Epithelial cell of esophagus (primary cell): ENCODE measurements at regions not wholly inside any gene's neighbourhood (a gene's known extent, or its start where the extent isn't known, plus 50 kb on each side); places are given as distances from the start of the nearest gene placed in this dataset.

Experiments
- DNase-seq: peaks from one replicate; pipeline ENCODE4 v3.0.0; 2010; ENCODE audit warnings: low read depth
- H3K4me3 ChIP-seq: 2 replicates; pipeline ENCODE4 v1.5.1; 2011; ENCODE audit warnings: mild to moderate bottlenecking, low read length, control low read depth
- TF ChIP-seq, protein P1 (sequence below): IDR thresholded peaks from 2 replicates; pipeline ENCODE4 v1.5.1; 2011; ENCODE audit warnings: low read depth, mild to moderate bottlenecking, low read length, control low read depth, inconsistent platforms; ENCODE audit not compliant: insufficient read depth; ENCODE audit errors: missing control alignments

DNA sequence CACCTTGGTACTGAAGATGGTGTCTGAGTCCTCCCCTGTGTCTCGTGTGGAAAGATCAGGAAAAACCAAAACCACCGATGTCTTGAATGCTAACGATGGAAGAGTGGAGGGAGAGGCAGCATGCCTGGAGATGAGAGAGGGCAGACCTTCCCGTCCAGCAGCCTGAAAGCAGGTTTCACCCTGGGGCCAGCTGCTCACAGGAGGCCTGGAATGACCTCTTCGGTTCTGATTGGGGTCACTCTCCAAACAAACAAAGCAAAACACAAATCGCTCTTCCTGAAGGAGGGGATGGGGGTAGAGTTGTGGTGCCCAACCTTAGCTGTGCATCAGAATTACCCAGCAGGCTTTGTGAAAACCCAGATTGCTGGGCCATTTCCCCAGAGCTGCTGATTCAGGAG, 142.3 kb upstream of the SOX1 start:
- TF ChIP-seq, protein P1, sequence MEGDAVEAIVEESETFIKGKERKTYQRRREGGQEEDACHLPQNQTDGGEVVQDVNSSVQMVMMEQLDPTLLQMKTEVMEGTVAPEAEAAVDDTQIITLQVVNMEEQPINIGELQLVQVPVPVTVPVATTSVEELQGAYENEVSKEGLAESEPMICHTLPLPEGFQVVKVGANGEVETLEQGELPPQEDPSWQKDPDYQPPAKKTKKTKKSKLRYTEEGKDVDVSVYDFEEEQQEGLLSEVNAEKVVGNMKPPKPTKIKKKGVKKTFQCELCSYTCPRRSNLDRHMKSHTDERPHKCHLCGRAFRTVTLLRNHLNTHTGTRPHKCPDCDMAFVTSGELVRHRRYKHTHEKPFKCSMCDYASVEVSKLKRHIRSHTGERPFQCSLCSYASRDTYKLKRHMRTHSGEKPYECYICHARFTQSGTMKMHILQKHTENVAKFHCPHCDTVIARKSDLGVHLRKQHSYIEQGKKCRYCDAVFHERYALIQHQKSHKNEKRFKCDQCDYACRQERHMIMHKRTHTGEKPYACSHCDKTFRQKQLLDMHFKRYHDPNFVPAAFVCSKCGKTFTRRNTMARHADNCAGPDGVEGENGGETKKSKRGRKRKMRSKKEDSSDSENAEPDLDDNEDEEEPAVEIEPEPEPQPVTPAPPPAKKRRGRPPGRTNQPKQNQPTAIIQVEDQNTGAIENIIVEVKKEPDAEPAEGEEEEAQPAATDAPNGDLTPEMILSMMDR = no peak

DNA sequence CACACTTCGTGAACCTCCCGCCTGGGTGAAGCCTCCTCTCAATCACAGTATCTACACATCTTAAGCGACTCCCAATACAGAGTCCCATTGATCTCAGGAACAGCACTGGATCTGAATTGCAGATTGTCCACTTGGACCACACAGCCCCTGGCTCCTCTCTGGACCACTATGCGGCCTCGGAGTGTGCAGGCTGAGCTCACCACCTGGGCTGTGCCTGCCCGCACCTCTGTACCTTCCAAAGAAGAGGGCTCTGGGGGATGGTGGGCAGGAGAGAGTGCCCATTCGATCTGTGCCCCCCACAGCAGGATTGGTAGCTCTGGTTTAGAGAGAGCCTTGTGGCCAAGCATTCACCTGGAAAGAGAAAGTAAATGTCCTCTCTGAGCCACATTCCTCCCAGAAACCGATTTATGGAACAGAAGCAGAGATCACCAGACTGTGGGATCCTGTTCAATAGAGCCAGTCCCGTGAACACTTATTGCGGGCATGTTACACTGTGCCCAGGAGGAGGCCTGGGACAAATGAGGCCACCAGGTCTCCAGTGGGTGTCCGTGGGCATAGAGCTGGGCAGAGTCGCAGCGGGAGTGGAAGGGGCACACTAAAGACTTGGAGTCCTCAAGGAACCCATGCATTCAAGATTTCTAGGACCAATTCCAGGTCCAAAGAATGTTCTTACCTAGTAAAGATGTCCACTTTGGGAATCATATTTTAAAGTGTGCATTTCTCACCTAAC, 141.6 kb upstream of the SOX1 start:
- no peak for DNase-seq

More for the DNA sequence above, 142.3 kb upstream of the SOX1 start:
- H3K4me3 ChIP-seq = no peak overlapping the region
- no peak for DNase-seq

DNA sequence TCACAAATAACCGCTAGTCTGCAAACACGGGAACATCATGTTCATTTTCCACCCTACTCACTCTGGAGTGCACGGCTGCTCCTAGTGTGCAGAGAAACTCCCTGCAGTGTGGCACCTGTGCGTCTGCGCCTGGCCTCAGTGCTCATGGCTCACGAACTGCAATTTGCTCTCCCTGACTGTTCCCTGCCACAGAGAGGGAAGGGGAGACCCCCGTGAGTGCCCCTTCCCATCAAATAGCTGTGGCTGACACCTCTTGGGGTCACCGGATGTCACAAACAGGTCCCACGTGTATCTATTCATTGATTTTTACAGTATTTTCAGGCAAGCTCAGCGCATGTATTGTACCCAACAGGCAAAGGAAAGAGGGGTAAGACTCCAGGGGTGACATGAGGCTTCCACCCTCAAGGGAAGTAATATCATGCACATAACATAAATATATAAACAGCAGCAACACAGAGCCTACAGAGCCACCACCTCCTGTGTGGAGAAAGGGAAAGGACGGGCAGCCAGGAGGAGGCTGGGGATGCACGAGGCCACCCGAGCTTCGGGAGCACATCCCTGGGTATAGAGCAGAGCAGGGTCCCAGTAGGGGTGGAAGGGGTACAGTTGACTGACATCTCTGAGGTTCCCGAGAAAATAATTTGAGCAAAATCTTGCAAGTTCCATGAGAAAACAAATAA, 140.3 kb upstream of the SOX1 start:
- no peak for DNase-seq
- TF ChIP-seq, protein P1 = no peak
- no peak overlapping the region for H3K4me3 ChIP-seq

More for the DNA sequence above, 141.6 kb upstream of the SOX1 start:
- TF ChIP-seq, protein P1 = no peak
- H3K4me3 ChIP-seq = no peak overlapping the region

DNA sequence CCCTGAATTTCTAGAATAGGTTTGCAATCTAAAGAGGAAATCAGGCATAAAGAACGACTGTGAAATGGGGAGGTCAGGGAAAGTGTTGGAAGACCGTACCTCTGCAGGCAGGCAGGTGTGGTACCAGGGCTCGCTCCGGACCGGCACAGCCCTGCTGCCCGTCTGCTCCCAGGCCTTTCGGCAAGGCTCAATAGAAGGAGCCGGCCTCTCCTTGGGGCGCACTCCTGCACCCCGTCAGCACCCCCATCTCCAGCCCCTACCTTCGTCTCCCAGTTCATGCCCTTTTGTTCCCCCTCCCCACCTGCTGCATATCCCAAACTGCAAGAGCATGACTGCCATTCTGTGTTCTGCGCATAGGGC, 139.8 kb upstream of the SOX1 start:
- no peak overlapping the region for H3K4me3 ChIP-seq
- no peak for DNase-seq
- TF ChIP-seq, protein P1 = no peak

DNA sequence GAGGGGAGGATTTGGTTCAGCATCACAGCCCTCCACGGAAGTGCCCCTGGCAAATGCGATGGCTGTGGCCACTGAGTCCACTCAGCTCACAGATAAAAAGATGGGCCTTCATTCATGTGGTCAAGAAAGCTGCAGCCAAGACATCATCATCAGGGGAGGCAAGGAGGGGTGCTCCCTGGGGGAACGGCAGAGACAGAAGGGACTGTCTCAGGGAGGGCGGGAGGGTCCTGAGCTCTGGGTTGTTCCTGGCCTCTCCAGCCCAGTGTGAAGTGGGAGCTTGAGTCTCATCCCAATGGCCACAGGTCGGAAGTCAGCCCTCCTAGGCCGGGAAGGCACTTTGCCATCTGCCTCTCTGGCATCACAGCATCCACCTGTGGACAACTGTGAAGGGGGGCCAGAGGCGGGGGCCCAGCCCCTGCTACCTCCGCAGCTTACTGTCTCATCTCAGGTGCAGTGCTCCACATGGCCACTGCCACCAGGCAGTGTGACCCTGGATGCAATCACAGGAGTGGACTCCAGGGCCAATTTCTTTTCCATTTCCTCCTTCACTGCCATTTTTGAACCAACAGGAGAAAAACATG, 137.8 kb upstream of the SOX1 start:
- TF ChIP-seq, protein P1 = no peak
- no peak for DNase-seq
- H3K4me3 ChIP-seq = no peak overlapping the region

DNA sequence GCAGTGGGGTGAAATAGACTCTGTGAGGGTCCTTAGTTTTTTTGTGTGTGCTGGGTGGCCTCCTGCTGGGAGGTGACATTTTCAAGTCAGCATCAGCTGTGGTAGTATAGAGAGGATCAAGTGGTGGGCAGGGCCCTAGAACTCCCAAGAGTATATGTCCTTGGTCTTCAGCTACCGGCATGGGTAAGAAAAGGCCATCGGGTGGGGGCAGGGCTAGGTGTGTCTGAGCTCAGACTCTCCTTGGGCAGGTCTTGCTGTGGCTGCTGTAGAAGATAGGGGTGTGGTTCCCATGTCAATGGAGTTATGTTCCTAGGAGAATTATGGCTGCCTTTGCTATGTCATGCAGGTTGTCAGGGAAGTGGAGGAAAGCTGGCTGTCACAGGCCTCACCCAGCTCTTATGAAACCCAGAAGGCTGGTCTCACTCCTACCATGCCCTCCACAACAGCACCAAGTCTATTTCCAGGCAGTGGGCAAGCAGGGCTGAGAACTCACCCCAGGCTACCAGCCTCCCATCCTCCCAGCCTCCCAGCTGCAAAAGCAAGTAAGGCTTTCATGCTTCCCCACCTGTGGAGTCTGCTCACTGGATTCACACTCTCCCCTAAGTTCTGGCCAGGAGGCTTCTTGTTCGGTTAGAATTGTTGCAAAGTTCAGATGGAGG, 130.6 kb upstream of the SOX1 start:
- no peak for DNase-seq
- TF ChIP-seq, protein P1 = no peak
- H3K4me3 ChIP-seq = no peak overlapping the region
